ENCODE measurements at regions not wholly inside any gene's neighbourhood (a gene's known extent, or its start where the extent isn't known, plus 50 kb on each side); places are given as distances from the start of the nearest gene placed in this dataset.

GRCh38 chr5:155908543-155908942 is 418.4 kb upstream of the SGCD start:
- TF ChIP-seq EZH2 (IDR thresholded peaks at IDR 0.05; ENCODE audit: insufficient read depth, low read length) = no peak
- TF ChIP-seq, protein P1, sequence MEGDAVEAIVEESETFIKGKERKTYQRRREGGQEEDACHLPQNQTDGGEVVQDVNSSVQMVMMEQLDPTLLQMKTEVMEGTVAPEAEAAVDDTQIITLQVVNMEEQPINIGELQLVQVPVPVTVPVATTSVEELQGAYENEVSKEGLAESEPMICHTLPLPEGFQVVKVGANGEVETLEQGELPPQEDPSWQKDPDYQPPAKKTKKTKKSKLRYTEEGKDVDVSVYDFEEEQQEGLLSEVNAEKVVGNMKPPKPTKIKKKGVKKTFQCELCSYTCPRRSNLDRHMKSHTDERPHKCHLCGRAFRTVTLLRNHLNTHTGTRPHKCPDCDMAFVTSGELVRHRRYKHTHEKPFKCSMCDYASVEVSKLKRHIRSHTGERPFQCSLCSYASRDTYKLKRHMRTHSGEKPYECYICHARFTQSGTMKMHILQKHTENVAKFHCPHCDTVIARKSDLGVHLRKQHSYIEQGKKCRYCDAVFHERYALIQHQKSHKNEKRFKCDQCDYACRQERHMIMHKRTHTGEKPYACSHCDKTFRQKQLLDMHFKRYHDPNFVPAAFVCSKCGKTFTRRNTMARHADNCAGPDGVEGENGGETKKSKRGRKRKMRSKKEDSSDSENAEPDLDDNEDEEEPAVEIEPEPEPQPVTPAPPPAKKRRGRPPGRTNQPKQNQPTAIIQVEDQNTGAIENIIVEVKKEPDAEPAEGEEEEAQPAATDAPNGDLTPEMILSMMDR (IDR thresholded peaks at IDR 0.05; ENCODE audit: insufficient read depth, low read depth, low read length) = no peak

Data from astrocyte (in vitro differentiated cells and primary cell).